ENCODE measurements at regions not wholly inside any gene's neighbourhood (a gene's known extent, or its start where the extent isn't known, plus 50 kb on each side); places are given as distances from the start of the nearest gene placed in this dataset.

DNA sequence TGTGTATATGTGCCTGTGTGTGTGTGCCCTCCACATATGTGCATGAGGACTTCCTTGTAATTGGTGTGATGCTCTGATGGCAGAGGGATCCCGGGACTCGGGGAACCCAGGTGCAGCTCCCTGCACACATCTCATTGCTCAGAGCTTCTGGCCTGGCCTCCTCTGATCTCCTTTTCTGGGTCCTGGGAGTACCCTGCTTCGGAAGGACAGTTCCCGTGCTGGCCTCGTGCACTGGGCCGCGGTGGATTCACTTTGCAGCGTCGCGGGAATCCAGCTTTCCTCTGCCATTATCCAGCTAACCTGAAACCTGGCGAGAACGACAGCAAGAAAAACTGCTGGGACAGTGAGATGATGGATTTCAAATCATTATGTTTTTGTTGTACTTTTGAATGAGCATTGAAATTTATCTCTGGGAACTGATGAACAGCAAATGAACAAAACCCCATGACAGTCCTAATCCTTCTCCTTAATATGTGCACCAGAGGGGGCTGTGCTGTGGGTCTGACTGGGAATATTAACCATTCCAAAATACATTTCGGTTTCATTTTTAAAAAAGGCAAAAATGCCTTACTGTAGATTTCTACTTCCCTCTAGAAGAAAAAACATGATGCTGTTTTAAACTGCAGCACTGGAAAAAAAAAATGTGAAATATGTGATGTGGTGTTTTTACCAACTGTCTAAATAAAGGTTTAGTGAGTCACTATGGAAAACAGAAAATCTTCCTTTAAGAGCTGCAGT lies 78.2 kb downstream of the PTGR3 start:
- no peak for DNase-seq

DNA sequence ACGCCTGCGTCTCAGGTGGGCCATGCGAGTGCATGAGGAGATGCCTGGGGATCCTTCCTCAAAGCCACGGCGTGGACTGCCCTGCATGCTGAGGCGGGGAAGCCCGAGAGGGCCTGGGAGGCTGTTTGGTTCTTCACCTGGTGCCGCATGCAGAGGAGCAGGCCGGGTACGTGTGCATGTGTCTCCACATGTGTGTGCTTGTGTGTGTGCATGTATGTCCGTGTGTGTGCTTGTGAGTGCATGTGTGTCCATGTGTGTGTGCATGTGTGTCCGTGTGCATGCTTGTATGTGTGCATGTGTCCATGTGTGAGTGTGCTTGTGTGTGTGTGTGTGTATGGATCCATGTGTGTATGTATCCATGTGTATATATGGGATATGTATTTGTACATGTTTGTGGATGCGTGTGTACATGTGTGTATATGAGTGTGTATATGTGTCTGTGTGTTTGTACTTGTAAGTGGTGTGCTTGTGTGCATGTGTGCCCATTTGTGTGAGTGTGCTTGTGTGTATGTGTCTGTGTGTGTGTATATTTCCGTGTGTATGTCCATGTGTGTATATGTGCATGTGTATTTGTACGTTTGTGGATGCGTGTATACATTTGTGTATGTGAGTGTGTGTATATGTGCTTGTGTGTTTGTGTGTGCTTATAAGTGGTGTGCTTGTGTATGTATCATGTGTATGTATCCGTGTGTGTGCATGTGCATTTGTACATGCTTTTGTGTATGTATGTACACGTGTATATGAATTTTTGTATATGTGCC lies 79.0 kb downstream of the PTGR3 start:
- no peak for DNase-seq

DNA sequence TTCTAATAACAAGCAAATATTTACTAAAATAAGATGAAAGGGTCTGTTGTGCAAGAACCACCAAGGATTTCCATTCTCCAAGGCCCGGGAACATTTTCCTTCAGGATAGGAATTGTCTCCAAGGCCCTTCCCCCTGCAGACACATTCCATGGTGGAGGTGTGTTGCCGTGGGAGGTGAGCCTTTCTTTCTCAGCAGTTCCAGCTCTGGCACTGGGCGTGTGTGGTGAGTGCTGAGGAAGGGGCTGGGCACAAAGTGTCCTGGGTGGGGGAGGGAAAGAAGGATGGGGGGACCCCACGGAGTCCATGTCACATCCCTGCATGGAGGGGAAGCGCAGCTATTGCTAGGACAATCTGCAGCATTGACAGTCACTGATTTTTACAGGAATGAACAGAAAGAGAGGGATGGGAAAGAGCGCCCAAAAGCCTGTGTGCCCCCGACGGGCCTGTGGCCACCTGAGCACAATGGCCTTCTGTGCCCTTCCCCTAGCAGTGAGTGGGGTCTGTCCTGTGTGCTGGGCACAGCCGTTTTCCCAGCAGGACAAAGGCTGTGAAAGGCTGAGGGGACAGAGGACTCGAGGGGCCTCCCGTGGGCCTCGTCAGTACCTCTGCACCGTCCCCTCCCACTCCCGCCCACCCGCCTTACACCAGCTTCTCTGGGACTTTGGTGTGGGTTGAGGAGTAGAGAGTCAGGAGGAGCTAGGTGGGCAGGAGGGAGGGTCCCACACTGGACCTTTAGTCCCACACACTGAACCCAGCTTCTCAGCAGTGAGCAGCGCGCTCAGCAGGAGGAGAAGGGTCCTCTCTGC lies 79.8 kb downstream of the PTGR3 start:
- DNase-seq, result no peak

DNA sequence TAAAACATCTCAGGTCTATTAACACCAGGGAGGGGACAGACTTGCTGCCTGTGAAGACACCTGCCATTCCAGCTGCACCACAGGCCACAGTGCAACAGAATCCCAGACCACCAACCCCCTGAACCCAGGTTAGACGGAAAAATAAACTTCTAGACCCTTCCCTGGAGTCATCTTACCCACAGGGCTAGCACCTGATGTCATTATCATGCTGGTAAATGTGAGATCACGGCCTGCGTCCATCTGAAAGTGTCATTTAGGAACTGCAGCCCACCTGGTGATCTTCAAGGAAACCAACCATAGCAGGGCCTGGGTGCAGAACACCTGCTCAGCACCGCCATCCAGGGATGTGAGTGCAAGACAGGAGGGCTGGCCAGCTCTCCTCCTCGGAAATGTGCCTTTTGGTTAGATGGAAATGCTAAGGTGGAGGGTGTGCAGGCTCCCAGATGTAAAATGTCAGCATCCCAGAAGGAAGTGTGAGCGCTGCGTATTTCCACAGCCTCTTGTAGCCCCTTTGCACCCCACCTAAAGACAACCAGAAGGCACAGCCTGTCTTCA lies 80.8 kb downstream of the PTGR3 start:
- DNase-seq, result no peak

DNA sequence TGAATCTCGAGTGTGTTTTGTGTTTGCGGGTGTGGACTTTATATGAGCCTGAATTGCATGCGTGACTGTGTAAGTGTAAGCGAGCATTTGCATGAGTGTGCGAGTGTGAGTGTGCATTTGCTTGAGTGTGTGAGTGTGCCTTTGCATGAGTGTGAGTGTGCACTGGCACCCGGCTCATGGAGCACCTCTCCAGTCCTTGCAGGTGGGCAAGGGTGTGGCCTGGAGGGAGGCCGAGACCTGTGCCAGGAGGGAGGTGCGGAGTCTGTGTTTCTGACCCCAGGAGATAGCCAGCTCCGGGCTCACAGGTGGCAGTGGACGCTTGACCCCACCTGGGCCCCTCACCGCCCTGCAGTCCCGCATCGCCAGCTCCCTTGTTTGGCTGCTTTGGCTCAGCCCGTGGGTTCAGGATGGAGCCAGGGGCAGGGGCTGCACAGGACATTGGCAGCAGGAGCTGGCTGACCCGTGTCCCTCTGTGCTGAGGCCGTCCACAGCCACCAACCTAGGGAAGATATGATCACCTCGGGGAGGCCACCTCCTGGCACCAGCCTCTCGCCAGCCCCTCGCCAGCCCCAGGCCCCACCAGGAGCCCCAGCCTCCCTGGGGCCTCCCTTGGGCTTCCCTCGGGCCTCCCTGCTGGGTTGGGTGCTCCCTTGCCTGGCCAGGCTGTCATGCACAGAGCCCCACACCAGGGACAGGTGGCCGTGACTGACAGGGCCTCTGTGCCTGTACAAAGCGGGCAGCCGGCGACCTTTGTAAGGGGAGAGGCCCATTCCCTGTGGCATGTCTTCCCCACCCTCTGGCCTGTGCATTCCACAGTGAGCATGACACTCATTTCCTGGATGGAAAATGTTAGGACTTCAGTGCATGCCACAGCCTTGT lies 81.6 kb downstream of the PTGR3 start:
- no peak for DNase-seq

DNA sequence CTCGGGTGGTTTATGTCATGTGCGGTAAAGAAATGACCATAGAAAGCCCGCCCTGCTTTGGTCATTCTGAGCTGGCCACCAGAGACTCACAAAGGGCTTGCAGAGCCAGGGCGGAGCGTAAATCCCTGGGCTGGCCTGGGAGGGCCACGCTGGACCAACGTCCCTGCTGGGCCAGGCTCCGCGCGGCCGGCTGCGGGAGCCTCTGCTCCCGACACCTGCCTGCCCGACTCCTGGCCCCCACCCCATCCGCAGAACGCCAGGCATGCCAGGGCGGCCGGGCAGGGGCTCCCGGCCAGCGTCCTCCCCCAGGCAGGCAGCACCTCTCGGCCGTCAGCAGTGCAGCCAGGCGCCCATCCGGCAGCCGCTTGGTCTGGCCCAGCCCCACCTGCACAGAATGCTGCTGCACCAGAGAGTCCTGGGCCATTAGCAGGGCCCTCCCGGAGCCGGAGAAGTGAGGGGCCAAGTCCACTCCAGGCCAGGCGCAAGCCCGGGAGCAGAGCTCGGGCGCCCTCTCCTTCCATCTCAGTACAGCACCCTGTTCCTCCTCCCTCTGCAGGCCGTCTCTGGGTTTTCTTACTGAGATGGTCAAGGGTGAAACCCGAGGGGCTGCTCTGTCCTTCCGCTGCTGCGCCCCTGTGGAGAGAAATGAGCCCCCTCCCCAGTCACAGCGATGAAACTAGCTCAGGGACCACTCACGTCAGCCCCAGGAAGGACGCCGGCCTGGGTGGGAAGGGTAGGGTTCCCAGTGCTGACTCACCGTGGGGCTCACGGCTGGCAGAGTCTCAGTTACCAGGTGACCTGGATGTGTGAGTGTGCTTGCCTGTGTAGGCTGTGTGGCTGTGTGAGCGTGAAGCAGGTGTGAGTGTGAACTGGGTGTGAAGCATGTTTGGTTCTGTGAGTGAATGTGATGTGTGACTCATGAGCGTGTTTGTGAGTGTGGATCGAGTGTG lies 83.3 kb downstream of the PTGR3 start:
- no peak for DNase-seq

DNA sequence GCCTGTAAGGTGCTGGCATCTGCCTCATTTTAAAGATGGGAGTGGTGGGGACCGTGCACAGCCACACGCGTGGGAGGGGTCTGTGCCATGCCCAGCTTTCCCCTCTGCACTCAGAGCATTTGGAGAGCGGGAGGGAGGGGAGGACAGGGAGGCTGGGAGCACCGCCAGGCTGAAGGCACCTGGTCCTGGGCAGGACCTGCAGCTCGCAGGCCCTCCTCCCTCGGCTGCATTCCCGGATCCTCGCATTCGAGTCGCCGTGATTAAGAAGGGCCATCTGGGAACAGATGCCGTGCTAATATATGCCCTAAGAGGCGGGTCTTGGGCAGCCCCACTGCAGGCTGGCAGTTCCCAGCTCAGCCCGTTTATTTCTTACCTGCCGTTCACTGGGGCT lies 84.0 kb downstream of the PTGR3 start:
- DNase-seq, result peak; percentile 13 to 33

DNA sequence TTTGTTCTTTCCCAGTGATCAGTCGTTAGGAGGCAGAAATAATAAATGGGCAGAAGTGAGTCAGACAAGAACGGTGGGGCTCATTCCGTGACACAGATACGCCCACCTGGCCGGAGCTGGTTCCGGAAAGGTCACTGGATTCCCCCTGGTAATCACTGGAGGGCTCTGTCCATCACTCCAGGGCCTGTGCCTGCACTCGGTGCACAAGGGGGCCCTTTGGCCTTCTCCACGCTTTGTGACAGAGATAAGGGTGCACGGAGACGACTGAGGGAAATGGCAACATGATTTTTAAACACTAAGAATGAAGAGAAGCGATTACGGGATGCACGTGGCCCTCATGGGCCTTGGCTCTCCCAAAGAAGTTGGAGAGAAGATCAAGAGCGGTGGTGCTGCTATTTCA lies 84.4 kb downstream of the PTGR3 start:
- DNase-seq, result no peak

DNA sequence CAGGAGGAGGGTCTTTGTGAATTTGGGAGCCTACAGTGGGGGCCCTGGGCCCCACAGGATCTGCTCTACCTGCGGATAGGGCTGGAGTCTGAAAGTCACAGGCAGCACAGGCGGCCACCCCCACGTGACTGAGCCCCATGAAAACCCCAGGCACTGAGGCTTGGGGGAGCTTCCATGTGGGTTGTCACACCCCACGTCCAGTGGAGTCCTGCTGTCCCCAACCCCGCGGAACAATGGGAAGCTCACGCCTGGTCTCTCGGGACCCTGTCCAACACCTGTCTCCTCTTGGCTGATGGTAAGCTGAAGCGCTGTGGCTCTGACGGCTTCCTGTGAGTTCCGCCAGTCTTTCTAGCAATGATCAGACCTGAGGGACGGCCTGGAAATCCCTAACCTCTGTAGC lies 85.8 kb downstream of the PTGR3 start:
- peak in 1 of 2 experiments; percentile 44 for DNase-seq

DNA sequence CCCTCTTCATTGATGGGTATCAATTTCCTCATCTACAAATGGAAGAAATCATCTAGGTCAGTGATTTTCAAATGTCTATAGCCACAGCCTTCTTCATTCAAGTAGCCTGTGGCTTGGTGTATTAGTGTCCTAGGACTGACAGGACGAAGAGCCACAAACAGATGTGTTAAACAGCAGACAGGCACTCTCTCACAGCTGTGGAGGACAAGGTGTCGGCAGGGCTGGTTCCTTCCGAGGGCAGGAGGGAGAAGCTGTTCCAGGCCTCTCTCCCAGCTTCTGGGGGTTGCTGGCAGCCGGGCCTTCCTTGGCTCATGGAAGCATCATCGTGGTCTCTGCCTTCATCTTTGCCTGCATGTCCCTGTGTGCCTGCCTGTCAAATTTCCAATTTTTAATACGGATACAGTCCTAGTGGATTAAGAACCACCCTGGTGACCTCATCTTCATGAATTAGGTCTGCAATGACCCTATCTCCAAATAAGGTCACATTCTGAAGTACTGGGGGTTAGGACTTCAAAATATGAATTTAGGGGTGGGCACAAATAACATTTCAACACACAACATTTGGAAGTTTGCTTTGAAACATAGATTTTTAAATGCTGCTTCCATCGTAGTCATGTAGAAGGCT lies 86.5 kb downstream of the PTGR3 start:
- DNase-seq, result no peak

DNA sequence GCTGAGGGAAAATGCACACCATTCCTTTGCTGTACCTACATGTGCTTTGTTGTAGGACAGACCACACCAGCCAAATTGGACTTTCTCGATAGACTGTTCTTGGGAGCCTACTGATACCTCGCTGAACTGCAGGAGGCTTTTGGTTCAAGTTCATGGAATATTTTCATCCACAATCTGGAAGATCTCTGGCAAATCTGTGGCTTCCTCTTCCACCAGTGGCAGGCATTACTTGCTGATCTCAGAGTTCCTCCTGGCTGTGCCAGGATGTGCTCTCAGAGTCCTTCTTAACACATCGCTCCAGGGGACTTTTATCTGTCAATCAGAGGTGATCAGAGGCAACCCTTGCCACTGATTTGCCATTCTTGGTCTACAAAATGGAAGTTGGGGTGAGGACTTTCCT lies 87.7 kb downstream of the PTGR3 start:
- no peak for DNase-seq

DNA sequence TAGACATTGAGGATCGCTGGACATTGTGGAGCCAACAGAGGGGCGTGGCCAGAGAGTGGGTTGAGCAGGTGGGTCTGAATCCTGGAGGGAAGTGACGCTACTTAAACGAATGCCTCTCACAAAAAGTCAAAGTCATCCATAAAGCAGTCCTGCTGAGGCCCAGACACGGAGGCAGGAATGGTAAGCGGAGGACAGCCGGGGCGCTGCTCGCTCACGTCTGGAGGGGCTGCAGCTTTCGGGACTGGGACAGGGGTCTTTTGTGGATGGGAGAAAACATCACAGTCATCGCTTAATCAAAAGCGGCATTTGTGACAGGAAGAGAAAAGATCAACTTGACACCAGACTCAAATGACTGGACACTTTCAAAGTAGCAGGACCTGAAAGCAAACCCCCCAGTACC lies 88.4 kb downstream of the PTGR3 start:
- no peak for DNase-seq

DNA sequence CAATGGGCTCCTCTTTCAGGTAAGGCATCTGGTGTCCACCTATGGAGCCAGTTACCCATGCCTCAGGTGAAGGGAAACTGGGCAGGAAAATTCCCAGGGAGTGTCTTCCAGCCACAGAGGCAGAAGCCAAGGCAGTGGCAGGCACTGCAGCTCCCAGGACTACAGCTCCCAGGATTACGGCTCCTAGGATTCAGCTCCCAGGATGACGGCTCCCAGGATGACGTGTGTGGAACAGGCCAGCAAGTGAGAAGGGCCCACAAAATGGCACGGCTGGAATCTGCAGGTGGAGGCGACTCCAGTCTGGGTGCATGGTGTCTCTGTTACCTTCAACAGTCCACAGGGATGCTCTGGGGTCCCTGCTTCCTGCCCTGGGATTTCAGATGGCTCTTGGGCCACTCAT lies 92.1 kb downstream of the PTGR3 start:
- DNase-seq, result no peak

DNA sequence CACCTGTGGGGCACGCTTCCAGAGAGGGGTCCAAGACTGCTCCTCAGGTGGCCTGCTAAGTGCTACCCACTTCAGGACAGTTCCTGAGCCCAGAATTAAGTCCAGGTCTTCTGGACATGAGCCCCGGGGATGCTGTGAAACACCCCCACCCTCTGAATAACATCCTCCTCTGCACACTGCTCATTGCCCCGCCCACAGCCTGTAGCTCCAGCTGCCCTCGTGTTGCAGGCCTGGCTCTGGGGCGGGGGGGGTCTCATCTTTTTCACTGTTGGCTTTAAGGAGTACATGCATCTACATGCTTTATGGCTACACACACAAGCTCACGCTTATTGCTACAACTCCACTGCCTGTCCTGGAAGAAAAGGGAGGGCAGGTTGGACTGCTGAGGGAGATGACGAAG lies 92.8 kb downstream of the PTGR3 start:
- DNase-seq, result no peak

DNA sequence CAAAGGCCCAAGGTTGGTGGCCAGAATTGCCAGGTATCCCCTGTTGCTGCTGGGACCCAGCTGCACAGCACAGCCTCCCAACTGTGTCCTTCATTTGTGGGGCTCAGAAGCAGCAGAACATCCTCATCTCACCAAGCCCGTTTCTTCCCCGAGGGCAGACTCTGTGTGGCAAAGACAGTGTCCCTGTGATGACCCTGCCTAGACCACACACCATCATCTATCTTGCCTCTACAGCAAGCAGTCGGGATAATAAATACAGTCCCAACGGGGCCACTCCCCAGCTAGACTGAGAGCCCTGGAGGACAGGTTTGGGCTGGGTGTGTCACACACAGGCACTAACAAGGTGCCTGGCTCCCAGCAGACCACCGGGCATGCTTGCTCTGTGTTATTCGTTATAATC lies 93.4 kb downstream of the PTGR3 start:
- no peak for DNase-seq
